ENCODE measurements at regions not wholly inside any gene's neighbourhood (a gene's known extent, or its start where the extent isn't known, plus 50 kb on each side); places are given as distances from the start of the nearest gene placed in this dataset.

DNA sequence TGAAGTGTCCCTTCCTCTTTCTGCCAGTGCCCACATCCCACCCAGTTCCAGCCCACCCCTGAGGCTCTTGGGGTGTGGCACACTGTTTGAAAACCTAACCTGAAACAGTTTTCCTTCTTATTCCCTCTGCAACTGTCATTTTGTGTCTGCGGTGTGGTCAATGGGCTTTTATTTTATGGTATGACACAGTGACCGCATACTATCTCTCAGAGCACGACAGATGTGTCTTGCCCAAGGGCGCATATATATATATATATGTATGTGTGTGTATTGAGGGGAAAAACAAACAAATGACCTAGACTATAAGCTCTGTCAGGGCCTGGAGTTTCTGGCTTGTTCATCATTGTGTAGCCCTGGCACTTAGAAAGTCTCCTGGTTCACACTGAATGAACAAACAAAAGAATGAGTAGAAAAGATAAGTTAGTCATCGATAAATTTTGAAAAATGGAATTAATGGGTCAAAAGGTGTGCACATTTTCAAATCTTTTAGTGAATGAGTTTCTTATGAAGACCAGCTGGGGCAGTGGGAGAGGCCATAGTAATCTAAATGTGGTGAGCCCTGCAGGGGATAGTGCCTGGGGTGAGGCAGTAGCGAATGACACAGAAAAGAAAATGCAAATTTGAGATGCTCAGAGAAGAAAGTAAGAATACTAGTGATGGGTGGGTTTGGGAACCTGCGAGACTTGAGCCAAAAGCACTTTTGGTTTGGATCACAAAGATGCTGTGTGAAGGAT, 198.4 kb downstream of the SNX10 start:
- TF ChIP-seq, protein P1, sequence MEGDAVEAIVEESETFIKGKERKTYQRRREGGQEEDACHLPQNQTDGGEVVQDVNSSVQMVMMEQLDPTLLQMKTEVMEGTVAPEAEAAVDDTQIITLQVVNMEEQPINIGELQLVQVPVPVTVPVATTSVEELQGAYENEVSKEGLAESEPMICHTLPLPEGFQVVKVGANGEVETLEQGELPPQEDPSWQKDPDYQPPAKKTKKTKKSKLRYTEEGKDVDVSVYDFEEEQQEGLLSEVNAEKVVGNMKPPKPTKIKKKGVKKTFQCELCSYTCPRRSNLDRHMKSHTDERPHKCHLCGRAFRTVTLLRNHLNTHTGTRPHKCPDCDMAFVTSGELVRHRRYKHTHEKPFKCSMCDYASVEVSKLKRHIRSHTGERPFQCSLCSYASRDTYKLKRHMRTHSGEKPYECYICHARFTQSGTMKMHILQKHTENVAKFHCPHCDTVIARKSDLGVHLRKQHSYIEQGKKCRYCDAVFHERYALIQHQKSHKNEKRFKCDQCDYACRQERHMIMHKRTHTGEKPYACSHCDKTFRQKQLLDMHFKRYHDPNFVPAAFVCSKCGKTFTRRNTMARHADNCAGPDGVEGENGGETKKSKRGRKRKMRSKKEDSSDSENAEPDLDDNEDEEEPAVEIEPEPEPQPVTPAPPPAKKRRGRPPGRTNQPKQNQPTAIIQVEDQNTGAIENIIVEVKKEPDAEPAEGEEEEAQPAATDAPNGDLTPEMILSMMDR (IDR thresholded peaks at IDR 0.05) = no peak
- TF ChIP-seq POLR2A (IDR thresholded peaks at IDR 0.05; ENCODE audit: low read depth) (no peak), POLR2AphosphoS5 (IDR thresholded peaks at IDR 0.05) (no peak), EP300 (IDR thresholded peaks at IDR 0.05) (no peak)

Data from esophagus muscularis mucosa (tissue), 4 donors.